Renal cortical epithelial cell (primary cell): ENCODE measurements at regions not wholly inside any gene's neighbourhood (a gene's known extent, or its start where the extent isn't known, plus 50 kb on each side); places are given as distances from the start of the nearest gene placed in this dataset.
"Not testable (repeated sequence)": the region's sequence is repeated elsewhere in the genome, so short reads cannot be mapped to it uniquely, and the experiment has no call there.

Experiments
- DNase-seq: peaks from one replicate; pipeline ENCODE4 v3.0.0-alpha.2; 2011; ENCODE audit warnings: low read depth

- DNase-seq: no peak
Observed at GRCh38 chr17:43315858-43316521, 82.2 kb upstream of the RNU2-1 start.

- no peak for DNase-seq
Observed at GRCh38 chr17:43315369-43315768, 81.6 kb upstream of the RNU2-1 start.

GRCh38 chr17:43314611-43315011 is 80.8 kb upstream of the RNU2-1 start:
- DNase-seq: no peak

- DNase-seq: no peak
Observed at GRCh38 chr17:43312011-43312410, 78.2 kb upstream of the RNU2-1 start.

GRCh38 chr17:43309505-43310332 is 75.9 kb upstream of the RNU2-1 start:
- no peak for DNase-seq

GRCh38 chr17:43308999-43309398 is 75.2 kb upstream of the RNU2-1 start:
- DNase-seq: no peak

GRCh38 chr17:43304792-43305191 is 71.0 kb upstream of the RNU2-1 start:
- not testable (repeated sequence) for DNase-seq

- not testable (repeated sequence) for DNase-seq
Observed at GRCh38 chr17:43303049-43303448, 69.3 kb upstream of the RNU2-1 start.

GRCh38 chr17:43299300-43300076 is 65.7 kb upstream of the RNU2-1 start:
- DNase-seq: not testable (repeated sequence)

- DNase-seq: not testable (repeated sequence)
Observed at GRCh38 chr17:43289670-43290069, 55.9 kb upstream of the RNU2-1 start.

- not testable (repeated sequence) for DNase-seq
Observed at GRCh38 chr17:43283606-43284005, 49.8 kb upstream of the RNU2-1 start.
